ENCODE measurements at regions not wholly inside any gene's neighbourhood (a gene's known extent, or its start where the extent isn't known, plus 50 kb on each side); places are given as distances from the start of the nearest gene placed in this dataset.
A peak's percentile ranks its signal among the peaks of the same experiment; 100 is the strongest.

GRCh38 chr5:82338771-82339373 is 60.7 kb upstream of the RPS23 start:
- Histone ChIP-seq H3K4me3 (ENCODE audit: insufficient read depth, low read length) (no peak overlapping the region), H3K36me3 (ENCODE audit: insufficient read depth, low read length) (no peaks in the 10 kb centered on the region), H3K27me3 (ENCODE audit: insufficient read depth, low read length) (no peaks in the 10 kb centered on the region), H3K27ac (ENCODE audit: low read depth, low read length) (no peak overlapping the region), H2AFZ (ENCODE audit: low read length) (peak overlapping the region; percentile 24), H3K9me3 (ENCODE audit: low read depth, low read length) (no peaks in the 10 kb centered on the region), H3K4me2 (ENCODE audit: insufficient read depth, low read length) (no peak overlapping the region), H3K4me1 (ENCODE audit: insufficient read depth, low read length) (peaks cover 33% of the 10 kb centered on the region), H4K20me1 (ENCODE audit: insufficient read depth, low read length) (no peaks in the 10 kb centered on the region), H3K79me2 (ENCODE audit: insufficient read depth, low read length) (no peaks in the 10 kb centered on the region)
- DNase-seq (ENCODE audit: insufficient read length, low spot score, missing footprints) = no peak
- no peak for TF ChIP-seq CTCF (IDR thresholded peaks at IDR 0.05; ENCODE audit: extremely low read depth, low read depth, low read length)

- Histone ChIP-seq H3K4me1 (ENCODE audit: insufficient read depth, low read length) (peaks cover 51% of the 10 kb centered on the region), H3K79me2 (ENCODE audit: insufficient read depth, low read length) (no peaks in the 10 kb centered on the region), H3K9me3 (ENCODE audit: low read depth, low read length) (no peaks in the 10 kb centered on the region), H3K27me3 (ENCODE audit: insufficient read depth, low read length) (no peaks in the 10 kb centered on the region), H3K36me3 (ENCODE audit: insufficient read depth, low read length) (no peaks in the 10 kb centered on the region), H4K20me1 (ENCODE audit: insufficient read depth, low read length) (no peaks in the 10 kb centered on the region), H3K4me2 (ENCODE audit: insufficient read depth, low read length) (no peak overlapping the region), H2AFZ (ENCODE audit: low read length) (no peak overlapping the region), H3K4me3 (ENCODE audit: insufficient read depth, low read length) (no peak overlapping the region), H3K27ac (ENCODE audit: low read depth, low read length) (peak overlapping the region; percentile 86)
- TF ChIP-seq CTCF (IDR thresholded peaks at IDR 0.05; ENCODE audit: extremely low read depth, low read depth, low read length) = no peak
- DNase-seq (ENCODE audit: insufficient read length, low spot score, missing footprints) = no peak
Measured at GRCh38 chr5:82336959-82337351, 58.8 kb upstream of the RPS23 start.

GRCh38 chr5:82336226-82336958 is 58.2 kb upstream of the RPS23 start:
- no peaks in the 10 kb centered on the region for H4K20me1 ChIP-seq (ENCODE audit: insufficient read depth, low read length)
- DNase-seq (ENCODE audit: insufficient read length, low spot score, missing footprints) = no peak
- TF ChIP-seq CTCF (IDR thresholded peaks at IDR 0.05; ENCODE audit: extremely low read depth, low read depth, low read length) = no peak
- H3K4me1 ChIP-seq (ENCODE audit: insufficient read depth, low read length) = peaks cover 52% of the 10 kb centered on the region
- H3K4me2 ChIP-seq (ENCODE audit: insufficient read depth, low read length) = no peak overlapping the region
- peak overlapping the region; percentile 65 for H2AFZ ChIP-seq (ENCODE audit: low read length)
- H3K27ac ChIP-seq (ENCODE audit: low read depth, low read length) = peak overlapping the region; percentile 86
- H3K9me3 ChIP-seq (ENCODE audit: low read depth, low read length) = no peaks in the 10 kb centered on the region
- no peaks in the 10 kb centered on the region for H3K27me3 ChIP-seq (ENCODE audit: insufficient read depth, low read length)
- H3K79me2 ChIP-seq (ENCODE audit: insufficient read depth, low read length) = no peaks in the 10 kb centered on the region
- H3K36me3 ChIP-seq (ENCODE audit: insufficient read depth, low read length) = no peaks in the 10 kb centered on the region
- H3K4me3 ChIP-seq (ENCODE audit: insufficient read depth, low read length) = no peak overlapping the region

- Histone ChIP-seq H3K4me1 (ENCODE audit: insufficient read depth, low read length) (peaks cover 52% of the 10 kb centered on the region), H3K27ac (ENCODE audit: low read depth, low read length) (peak overlapping the region; percentile 86), H3K4me2 (ENCODE audit: insufficient read depth, low read length) (no peak overlapping the region), H3K27me3 (ENCODE audit: insufficient read depth, low read length) (no peaks in the 10 kb centered on the region), H4K20me1 (ENCODE audit: insufficient read depth, low read length) (no peaks in the 10 kb centered on the region), H3K9me3 (ENCODE audit: low read depth, low read length) (no peaks in the 10 kb centered on the region), H2AFZ (ENCODE audit: low read length) (no peak overlapping the region), H3K4me3 (ENCODE audit: insufficient read depth, low read length) (no peak overlapping the region), H3K36me3 (ENCODE audit: insufficient read depth, low read length) (no peaks in the 10 kb centered on the region), H3K79me2 (ENCODE audit: insufficient read depth, low read length) (no peaks in the 10 kb centered on the region)
- no peak for TF ChIP-seq CTCF (IDR thresholded peaks at IDR 0.05; ENCODE audit: extremely low read depth, low read depth, low read length)
- DNase-seq (ENCODE audit: insufficient read length, low spot score, missing footprints) = no peak
Measured at GRCh38 chr5:82335806-82336205, 57.7 kb upstream of the RPS23 start.
